ENCODE measurements at regions not wholly inside any gene's neighbourhood (a gene's known extent, or its start where the extent isn't known, plus 50 kb on each side); places are given as distances from the start of the nearest gene placed in this dataset.
"Not testable (repeated sequence)": the region's sequence is repeated elsewhere in the genome, so short reads cannot be mapped to it uniquely, and the experiment has no call there.

DNA sequence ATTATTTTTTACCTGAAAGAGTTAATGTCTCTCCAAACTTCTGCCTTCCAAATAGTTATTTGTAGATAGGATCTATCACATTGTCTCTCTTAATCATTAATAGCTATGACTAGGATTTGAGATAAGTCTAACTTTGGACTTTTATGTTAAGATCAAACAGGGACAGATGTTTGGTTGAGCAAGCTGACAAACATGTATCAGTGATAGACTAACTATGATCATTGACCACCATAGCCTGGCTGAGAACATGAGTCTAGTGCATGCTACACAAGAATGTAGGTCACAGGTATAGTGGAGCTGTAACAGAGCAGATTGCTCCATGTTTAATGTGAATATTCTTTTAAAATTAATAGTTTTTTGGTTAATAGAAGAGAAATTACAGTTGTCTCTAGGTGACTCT is 52.0 kb downstream of the SYT15B start:
- DNase-seq (ENCODE audit: low spot score): not testable (repeated sequence)

DNA sequence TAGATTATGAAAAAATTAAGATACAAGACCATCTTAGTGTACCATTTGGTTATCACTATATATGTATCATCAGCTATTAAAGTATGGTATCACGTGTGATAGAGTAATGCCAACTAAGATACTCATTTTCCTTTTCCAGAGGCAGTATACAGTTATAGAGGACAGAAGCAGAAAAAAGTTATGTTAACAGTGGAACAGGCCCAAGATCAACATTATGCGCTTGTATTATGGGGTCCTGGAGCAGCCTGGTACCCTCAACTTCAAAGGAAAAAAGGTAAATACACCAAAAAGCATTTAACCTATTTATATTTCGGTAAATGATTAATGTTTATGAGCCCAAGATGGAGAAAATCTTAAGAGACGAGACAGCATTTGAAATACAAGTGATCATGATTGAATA is 52.9 kb downstream of the SYT15B start:
- not testable (repeated sequence) for DNase-seq (ENCODE audit: low spot score)

DNA sequence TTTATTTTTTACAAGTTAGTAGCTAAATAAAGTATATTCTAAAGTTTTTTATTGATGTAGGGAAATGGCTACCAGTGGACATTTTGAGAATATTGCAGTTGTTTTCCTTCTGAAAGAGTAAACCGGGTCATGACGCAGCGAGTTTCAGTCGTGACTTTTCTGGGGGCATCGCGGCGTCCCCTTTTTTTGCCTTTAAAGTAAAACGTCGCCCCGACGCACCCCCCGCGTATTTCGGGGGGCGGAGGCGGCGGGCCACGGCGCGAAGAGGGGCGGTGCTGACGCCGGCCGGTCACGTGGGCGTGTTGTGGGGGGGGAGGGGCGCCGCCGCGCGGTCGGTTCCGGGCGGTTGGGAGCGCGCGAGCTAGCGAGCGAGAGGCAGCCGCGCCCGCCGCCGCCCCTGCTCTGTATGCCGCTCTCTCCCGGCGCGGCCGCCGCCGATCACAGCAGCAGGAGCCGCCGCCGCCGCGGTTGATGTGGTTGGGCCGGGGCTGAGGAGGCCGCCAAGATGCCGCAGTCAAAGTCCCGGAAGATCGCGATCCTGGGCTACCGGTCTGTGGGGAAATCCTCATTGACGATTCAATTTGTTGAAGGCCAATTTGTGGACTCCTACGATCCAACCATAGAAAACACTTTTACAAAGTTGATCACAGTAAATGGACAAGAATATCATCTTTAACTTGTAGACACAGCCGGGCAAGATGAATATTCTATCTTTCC is 57.5 kb downstream of the SYT15B start:
- peak; percentile 48 for DNase-seq (ENCODE audit: low spot score)

DNA sequence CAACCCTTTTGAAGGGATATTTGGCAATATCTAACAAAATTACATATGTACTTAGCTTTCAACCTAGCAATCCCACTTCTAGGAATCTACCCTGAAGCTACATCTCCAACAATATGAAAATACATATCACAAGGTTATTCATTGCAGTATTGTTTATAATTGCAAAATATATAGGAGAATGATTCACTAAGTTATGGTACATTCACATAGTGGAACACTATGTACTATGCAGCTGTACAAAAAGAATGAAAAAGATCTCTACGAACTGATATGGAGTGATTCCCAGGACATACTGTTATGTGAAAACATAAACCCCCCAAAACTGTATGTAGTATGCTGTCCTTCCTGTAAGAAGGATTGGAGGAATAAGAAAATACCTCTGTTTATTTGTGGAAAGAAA is 62.1 kb downstream of the SYT15B start:
- DNase-seq (ENCODE audit: low spot score): not testable (repeated sequence)

DNA sequence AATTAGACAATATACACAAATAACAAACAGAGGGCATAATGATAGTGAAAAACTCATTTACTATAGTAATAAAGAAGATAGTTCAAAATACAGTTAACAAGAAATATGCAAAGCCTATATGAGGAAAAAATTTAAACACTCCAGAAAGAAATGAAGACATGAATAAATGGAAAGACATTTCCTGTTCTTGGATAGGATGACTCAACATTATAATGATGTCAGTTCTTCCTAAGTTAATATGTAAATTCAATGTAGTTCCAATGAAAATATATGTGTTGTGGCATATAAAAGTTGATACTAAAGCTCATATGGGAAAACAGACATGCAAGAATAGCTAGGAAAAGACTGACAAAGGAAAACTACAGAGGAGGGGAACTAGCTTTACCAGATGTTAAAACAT is 63.5 kb downstream of the SYT15B start:
- peak; percentile 31 for DNase-seq (ENCODE audit: low spot score)

DNA sequence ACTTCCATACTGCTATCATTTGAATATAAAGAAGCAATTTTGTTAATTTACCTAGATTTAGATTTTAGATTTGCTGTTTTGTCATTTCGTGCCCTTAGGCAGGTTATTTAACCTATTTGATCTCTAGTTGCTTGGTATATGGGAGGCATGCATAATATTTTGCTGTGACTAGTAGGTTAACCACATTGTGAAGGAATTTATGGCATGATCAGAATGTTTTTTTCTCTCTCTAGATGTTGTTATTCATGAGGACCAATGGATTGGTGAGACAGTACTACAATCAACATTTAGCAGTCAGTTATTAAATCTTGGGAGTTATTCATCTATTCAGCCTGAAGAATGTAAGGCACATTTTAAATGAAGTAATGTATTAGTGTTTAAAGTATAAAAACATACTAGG is 67.2 kb downstream of the SYT15B start:
- not testable (repeated sequence) for DNase-seq (ENCODE audit: low spot score)

DNA sequence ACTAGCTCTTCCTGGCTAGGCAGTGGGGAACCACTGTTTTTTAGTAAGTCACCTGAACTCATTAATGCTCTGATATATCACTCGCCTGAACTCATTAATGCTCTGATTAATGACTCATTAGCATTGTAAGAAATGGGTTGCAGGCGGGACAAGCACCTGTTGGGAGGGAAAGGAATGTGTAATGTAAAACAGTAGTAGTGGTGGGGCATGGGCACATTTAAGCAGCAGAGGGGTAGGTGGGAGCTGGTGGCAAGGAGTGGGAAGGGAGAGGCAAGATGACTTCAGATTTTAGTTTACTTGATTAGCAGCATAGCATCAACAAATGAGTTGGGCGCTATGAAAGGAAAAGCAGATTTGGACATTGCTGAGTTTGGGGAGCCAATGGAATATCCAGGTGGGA is 68.2 kb downstream of the SYT15B start:
- not testable (repeated sequence) for DNase-seq (ENCODE audit: low spot score)

DNA sequence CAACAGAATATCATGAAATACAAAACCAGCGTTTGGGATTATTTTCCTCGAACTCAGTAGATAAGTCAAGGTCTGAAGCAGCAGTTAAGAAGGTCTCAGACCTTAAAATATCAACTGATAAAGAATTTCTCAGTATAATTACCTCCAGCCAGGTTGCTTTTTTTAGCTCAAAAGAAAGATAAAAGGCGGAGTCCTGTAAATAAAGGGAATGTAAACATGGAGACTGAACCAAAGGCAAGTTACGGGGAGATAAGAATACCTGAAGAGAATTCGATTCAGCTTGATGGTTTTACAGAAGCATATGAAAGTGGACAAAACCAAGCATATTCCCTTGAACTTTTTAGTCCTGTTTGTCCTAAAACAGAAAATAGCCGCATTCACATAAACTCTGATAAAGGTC is 73.1 kb downstream of the SYT15B start:
- DNase-seq (ENCODE audit: low spot score): not testable (repeated sequence)

DNA sequence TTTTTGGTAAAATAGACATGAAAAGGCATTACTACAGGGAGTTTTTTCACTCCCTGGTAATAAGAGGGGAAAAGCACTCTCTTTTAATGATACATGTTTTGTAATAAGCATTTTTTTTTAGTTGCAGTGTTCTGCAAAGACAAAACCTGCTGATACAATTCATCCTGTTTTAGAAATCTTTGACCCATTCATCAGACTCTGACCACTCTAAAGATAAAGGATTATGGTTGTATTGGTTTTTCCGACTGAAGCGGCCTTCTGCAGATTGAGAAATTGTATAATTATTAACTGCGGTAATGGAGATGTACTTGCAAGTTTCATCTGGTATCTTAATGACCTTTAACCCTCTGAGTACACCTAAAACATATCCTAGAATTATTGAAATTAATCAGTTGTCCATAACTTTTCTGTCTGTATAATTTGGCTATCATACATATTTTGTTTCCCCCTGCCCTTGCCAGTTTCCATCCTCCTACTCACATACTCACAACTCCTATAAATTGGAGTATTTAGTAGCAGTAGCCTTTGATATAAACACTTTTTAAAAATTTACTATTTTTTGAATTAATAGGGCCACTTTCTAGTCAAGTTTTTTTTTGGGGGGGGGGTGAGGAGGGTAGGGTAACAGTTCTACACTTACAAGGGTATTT is 79.4 kb downstream of the SYT15B start:
- not testable (repeated sequence) for DNase-seq (ENCODE audit: low spot score)

DNA sequence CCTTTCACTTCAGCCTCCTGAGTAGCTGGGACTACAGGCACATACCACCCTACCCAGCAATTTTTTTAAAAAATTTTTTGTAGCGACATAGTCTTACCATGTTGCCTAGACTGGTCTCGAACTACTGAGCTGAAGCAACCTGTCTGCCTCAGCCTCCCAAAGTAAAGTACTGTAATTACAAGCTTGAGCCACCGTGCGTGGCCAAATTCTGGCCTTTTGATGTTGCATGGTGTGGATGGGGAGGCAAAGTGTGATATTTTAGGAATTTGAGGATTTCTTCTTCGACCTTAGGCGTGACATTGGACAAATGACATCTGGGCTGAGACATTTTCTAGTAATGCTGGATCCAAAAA is 81.8 kb downstream of the SYT15B start:
- not testable (repeated sequence) for DNase-seq (ENCODE audit: low spot score)

DNA sequence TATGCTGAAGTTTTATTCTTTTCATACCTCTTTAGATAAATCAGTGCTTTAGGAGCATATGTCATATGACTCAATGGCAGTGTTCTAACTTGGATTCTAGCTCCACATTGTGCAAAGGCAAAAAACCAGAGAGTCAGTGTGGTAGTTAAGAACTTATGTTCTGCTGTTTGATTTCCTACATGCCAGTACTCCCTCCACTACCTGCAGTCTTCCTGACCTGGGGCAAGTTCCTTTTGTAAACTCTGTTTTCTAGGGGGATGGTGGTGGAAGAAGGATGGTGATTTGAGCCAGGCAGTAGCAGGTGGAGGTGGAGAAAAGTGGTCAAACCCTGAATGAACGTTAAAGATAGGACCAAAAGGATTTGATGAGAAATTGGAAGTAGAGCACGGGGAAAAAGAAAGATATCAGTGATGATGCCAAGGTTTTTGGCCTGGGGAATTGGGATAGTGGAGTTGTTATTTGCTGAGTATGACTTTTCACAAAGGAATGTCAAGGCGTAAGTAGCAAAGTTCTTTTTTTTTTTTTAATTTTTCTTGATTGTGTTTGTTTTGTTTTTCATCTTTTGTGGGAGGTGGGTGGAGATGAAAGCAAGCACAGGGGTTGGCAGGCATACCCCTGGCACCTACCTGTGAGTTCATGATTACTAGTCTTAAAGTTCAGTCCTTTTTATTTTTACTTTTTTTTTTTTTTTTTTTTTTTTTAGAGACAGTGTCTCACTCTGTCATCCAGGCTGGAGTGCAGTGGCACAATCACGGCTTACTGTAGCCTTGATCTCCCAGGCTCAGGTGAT is 82.3 kb downstream of the SYT15B start:
- not testable (repeated sequence) for DNase-seq (ENCODE audit: low spot score)

DNA sequence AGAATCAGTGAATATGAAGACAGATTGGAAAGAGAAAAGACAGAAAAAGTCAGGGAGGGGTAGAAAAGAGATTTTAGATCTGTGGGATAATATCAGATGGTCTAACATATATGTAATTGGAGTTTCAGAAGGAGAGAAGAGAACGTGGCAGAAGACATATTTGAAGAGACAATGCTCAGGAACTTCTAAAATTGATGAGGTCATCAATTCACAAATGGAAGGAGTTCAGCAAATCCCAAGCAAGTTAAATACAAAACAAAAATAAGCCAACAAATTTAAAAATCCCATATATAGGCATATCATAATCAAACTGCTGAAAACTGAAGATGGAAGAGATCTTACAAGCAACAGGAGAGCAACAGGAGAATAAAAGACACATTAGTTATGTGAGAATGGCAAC is 87.3 kb downstream of the SYT15B start:
- not testable (repeated sequence) for DNase-seq (ENCODE audit: low spot score)

DNA sequence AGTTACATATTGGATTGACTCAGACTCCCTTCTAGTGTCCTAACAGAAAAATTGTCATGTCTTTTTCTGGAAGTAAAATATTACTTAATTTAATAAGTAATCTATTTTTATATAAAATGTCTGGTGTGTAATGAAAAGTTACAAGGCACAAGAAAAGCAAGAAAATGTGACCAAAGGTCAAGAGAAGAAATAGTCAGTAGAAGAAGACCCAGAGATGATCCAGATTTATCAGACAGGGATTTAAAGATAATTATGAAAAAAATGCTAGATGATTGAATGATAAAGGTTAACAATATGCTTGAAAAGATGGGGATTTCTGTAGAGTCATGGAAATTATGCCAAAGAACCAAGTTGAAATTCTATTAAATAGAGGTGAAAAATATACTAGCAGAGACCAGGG is 87.8 kb downstream of the SYT15B start:
- DNase-seq (ENCODE audit: low spot score): not testable (repeated sequence)

DNA sequence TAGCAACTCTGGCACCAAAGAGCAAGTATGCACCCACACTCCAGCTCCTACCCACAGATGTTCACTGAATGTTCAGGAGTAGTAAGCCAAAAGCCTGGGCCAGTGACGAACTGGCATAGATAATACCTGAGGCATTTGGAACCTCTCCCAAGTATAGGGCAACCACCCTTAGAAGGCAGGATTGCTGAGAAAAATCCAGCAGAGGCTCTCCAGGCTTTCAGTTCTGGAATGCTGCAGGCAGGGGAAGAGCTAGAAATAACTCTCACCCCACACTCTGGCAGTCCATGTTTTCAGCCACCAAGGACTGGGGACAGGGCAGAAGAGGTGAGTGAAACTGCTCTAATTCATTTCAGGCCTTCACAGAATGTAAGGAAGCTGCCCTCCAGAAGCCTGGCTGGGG is 90.3 kb downstream of the SYT15B start:
- DNase-seq (ENCODE audit: low spot score): not testable (repeated sequence)

DNA sequence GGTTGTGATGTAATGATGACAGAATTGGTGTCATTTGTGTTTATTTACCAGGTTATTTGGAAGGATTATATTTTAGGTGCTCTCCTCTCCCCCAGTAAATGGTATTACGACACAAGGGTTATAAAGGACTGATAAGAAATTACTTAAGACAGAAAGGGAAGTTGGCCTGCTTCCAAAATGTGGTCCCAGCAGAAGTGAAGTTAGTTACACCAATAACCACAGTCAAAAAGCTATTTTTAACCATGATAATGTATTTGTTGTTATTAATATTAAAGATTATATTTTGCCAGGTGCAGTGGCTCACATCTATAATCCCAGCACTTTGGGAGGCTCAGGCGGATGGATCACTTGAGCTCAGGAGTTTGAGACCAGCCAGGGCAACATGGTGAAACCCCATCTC is 92.5 kb downstream of the SYT15B start:
- DNase-seq (ENCODE audit: low spot score): not testable (repeated sequence)

DNA sequence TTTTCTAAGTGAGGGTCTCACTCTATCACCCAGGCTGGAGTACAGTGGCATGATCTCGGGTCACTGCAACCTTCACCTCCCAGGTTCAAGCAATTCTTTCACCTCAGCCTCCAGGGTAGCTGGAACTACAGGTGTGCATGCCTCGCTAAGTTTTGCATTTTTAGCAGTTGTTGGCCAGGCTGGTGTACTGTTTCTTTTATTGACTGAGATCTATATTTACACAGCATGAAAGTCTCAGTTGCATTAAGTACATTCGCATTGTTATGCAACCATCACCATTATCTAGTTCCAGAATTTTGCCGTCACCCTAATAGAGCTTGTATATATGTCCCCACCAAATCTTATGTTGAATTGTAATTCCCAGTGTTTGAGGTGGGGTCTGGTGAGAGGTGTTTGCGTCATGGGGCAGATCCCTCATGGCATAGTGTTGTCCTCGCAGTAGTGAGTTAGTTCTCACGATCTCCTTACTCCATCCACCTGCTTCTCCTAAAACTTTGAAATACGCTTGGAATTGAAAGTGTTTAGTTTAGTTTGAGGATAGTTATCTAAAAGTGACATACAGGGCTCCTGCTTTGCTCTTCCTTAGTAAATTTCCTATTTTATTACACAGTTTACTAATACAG is 101.3 kb downstream of the SYT15B start:
- not testable (repeated sequence) for DNase-seq (ENCODE audit: low spot score)

DNA sequence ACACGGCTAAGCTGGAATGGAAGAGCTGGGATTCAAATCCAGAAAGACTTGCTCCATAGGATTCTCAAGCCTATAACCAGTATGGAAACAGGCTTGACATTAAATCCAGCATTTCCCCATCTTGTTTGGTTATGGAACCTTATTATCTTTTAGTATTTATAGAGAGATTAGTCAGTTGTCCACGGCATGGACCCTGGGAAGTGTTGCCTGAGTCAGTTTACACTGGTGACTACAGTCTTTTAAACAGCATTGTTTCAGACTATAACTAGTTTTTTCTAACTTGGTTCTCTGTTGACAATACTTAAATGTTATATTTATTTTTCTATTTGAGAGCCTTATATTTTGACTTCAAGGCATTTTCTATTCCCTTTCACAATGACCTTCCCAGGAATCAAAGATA is 106.7 kb downstream of the SYT15B start:
- DNase-seq (ENCODE audit: low spot score): not testable (repeated sequence)

DNA sequence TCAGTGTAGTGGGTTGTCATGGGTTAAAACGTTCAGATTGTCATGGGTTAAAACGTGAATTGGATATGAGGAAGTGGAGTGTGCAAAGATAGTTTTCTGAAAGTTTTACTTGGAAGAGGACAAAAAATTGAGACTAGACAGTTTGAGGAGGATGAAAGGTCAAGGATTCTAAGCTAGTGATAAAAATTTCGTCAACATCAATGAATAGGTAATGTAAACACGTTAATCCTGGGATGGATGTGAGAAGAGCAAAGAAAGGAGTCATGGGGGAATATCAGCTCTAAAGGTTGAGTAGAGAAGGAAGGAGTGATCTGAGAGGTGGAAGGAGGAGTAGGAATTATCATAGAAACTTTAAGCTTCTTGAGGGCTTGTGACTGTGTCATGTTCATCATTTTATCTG is 109.2 kb downstream of the SYT15B start:
- not testable (repeated sequence) for DNase-seq (ENCODE audit: low spot score)

DNA sequence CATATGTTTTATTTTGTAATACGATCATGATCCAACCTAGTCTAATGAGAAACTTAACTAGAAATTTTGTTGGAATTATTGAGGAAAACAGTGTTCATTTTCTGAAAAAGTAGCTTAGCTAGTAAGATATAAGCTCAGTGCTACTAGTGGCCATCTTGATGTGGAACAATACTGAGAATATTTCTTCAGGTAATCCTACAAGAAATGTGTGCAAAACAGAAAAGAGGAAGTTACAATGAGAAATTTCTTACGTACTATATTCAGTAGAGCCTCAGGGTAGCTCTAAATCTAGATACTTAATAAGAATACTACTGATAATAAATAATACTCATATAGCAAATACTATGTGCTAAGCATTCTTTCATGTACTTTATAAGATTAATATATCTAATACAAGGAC is 114.8 kb downstream of the SYT15B start:
- DNase-seq (ENCODE audit: low spot score): not testable (repeated sequence)

DNA sequence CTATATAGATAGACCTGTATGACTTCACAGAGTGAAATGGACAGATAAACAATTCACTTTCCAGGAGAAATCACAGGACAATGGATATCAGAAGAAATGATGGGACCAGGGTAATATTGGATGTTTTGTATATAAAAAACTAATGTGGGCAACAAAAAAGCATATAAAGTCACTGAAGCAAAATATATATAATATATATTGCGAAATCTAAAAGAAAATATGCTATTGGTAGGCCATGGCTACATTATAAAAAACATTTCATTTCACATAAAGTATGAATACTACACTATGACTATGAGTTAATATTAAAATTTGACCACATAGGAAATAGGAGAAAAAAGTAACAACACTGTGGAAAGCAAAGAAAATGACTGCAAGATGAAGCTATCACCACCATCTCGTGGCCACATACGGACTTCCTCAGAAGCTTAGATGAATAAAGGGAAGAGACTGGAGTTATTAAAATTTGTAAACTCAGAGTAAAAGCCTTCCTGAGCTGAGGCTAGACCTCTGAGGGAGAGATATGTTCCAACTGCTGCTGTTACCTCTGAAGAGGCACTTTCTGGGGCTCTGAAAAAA is 115.8 kb downstream of the SYT15B start:
- DNase-seq (ENCODE audit: low spot score): not testable (repeated sequence)

DNA sequence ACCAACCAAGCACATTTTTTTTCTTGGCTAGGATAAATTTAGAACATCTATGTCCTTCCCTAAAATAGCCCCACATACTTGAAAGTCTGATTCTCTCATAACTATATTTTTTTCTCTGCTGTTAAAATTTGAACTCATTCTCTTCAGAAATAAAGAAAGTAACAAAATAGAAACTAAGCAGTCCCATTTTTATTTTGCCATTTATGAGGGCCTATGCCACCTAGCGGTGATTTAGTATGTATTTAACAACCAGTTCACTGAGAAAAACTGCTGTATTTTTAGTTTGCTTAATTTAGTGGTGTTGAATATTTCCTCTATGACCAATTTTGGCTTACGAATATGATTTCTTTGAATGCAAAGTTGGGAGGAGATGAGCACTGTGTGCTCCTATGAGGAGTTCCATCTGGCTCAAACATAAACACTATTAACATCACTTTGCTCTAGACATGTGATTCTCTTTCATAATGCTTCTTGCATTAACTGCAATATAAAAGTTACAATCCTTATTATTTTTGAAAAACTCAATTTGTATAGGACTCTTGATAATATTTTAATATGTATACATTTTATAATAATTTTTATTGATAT is 116.6 kb downstream of the SYT15B start:
- peak; percentile 67 for DNase-seq (ENCODE audit: low spot score)

DNA sequence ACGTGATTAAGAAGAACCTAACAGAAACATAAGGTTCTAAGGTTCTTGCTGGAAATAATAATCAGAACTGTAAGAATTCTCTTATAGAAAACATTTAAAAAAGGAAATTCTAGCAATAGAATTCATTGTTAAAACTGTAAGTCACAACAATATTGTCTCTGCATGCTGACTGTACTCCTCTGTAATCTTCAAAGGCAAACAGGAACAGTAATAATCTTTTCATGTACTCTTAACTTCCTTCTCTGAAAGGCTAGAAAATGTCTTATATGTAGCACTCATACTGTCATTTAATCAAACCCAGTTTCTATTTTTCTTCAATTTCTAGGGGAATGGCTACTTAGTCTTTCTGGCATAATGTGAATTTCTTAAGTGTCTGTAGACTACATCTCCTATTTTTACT is 103.5 kb upstream of the AGAP9 start:
- not testable (repeated sequence) for DNase-seq (ENCODE audit: low spot score)
